DOHH2 (cell line): ENCODE measurements at regions not wholly inside any gene's neighbourhood (a gene's known extent, or its start where the extent isn't known, plus 50 kb on each side); places are given as distances from the start of the nearest gene placed in this dataset.

Source experiments
- H3F3A ChIP-seq: fragments of 200-600 bp; sonication (generic), shearing (Covaris generic); 2 replicates; pipeline ENCODE4 v1.6.0; 2016; ENCODE audit warnings: antibody characterized with exemption, mild to moderate bottlenecking; ENCODE audit not compliant: control insufficient read depth, insufficient read depth
- H3K27ac ChIP-seq: fragments of 200-600 bp; sonication (generic); 2 replicates; pipeline ENCODE4 v1.5.1; 2014; ENCODE audit warnings: low read depth, mild to moderate bottlenecking, low read length, moderate library complexity
- H3K27me3 ChIP-seq: fragments of 200-600 bp; sonication (generic); 2 replicates; pipeline ENCODE4 v1.6.1; 2014; ENCODE audit warnings: mild to moderate bottlenecking, low read length, mixed read lengths; ENCODE audit not compliant: control insufficient read depth
- H3K36me3 ChIP-seq: fragments of 200-600 bp; sonication (generic); 2 replicates; pipeline ENCODE4 v1.6.1; 2014; ENCODE audit warnings: mild to moderate bottlenecking, low read length, moderate library complexity, mixed read lengths; ENCODE audit not compliant: control insufficient read depth
- H3K4me1 ChIP-seq: fragments of 200-600 bp; sonication (generic); 2 replicates; pipeline ENCODE4 v1.6.1; 2014; ENCODE audit warnings: mild to moderate bottlenecking, low read length, mixed read lengths; ENCODE audit not compliant: control insufficient read depth
- H3K4me2 ChIP-seq: fragments of 200-600 bp; sonication (generic); 2 replicates; pipeline ENCODE4 v1.6.0; 2014; ENCODE audit warnings: mild to moderate bottlenecking, low read length, moderate library complexity
- H3K4me3 ChIP-seq: fragments of 200-600 bp; sonication (generic); 2 replicates; pipeline ENCODE4 v1.5.1; 2014; ENCODE audit warnings: mild to moderate bottlenecking, low read length, mixed read lengths
- H3K79me2 ChIP-seq: fragments of 200-600 bp; sonication (generic); 2 replicates; pipeline ENCODE4 v1.6.1; 2014; ENCODE audit warnings: mild to moderate bottlenecking, low read length, mixed read lengths; ENCODE audit not compliant: control insufficient read depth
- H3K9me2 ChIP-seq: fragments of 200-600 bp; sonication (generic); replicated peaks from 2 replicates; pipeline ENCODE4 v1.6.1; 2014; ENCODE audit warnings: mild to moderate bottlenecking, low read length, mixed read lengths; ENCODE audit not compliant: control insufficient read depth
- H3K9me3 ChIP-seq: fragments of 200-600 bp; sonication (generic); 2 replicates; pipeline ENCODE4 v1.6.1; 2014; ENCODE audit warnings: antibody characterized with exemption, low read length, mixed read lengths; ENCODE audit not compliant: control insufficient read depth, insufficient read depth
- H4K20me1 ChIP-seq: fragments of 200-600 bp; sonication (generic); 2 replicates; pipeline ENCODE4 v1.6.0; 2014; ENCODE audit warnings: low read depth, mild to moderate bottlenecking, antibody characterized with exemption, low read length, moderate library complexity; ENCODE audit not compliant: control insufficient read depth, insufficient read depth
- CTCF ChIP-seq: fragments of 200-600 bp; sonication (generic); IDR thresholded peaks from one replicate; pipeline ENCODE4 v1.5.1; 2014; ENCODE audit warnings: antibody characterized with exemption, mild to moderate bottlenecking, low read depth, low read length; ENCODE audit not compliant: poor library complexity, severe bottlenecking
- EZH2phosphoT487 ChIP-seq: fragments of 200-600 bp; sonication (generic); IDR thresholded peaks from 2 replicates; pipeline ENCODE4 v1.6.1; 2017; ENCODE audit warnings: borderline replicate concordance, mild to moderate bottlenecking, antibody characterized with exemption, low read length, moderate library complexity, mixed read lengths

DNA sequence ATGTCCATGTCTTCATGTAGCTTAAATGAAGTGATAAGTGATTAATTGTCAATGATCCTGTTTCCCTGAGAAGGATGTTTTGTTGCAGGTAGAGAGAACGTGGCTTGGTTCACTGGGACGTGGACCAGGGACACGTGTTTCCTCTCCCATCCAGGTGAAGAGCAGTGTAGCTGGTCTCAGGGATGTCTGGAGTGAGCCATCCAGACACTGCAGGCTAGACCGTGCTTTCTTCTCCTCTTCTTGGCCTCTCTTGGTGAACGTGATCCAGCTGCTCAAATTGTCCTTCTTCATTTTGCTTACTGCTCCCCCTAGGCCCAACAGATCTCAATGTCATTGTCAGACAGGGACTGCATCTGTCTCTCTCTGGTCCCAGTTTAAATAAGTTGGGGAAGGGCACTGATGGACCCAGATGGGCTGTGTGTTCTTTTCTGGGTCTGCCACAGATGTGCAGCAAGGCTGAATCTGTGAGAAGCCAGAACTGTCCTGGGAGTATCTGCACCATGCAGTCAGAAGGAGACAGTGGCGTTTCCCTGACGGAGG, 263.8 kb downstream of the CYRIA start:
- Histone ChIP-seq H3K27me3 (peaks cover 2% of the 10 kb centered on the region; the same call in 1 of the 2 replicates), H3K4me3 (no peak overlapping the region), H3F3A (no peaks in the 10 kb centered on the region), H3K36me3 (no peaks in the 10 kb centered on the region), H3K79me2 (no peaks in the 10 kb centered on the region), H3K9me2 (no peaks in the 10 kb centered on the region), H3K4me1 (no peaks in the 10 kb centered on the region), H4K20me1 (no peaks in the 10 kb centered on the region), H3K9me3 (no peaks in the 10 kb centered on the region), H3K4me2 (no peak overlapping the region), H3K27ac (no peak overlapping the region)
- TF ChIP-seq CTCF = no peak
- no peak for TF ChIP-seq EZH2phosphoT487

GRCh38 chr2:16400127-16400623, 265.5 kb downstream of the CYRIA start:
- H3K27ac ChIP-seq = no peak overlapping the region
- no peak overlapping the region for H3K4me3 ChIP-seq
- no peaks in the 10 kb centered on the region for H3F3A ChIP-seq
- H3K9me3 ChIP-seq = no peaks in the 10 kb centered on the region
- H3K27me3 ChIP-seq = peaks cover 2% of the 10 kb centered on the region; the same call in 1 of the 2 replicates
- H4K20me1 ChIP-seq = no peaks in the 10 kb centered on the region
- H3K4me1 ChIP-seq = no peaks in the 10 kb centered on the region
- TF ChIP-seq EZH2phosphoT487 = no peak
- TF ChIP-seq CTCF = no peak
- no peak overlapping the region for H3K4me2 ChIP-seq
- H3K9me2 ChIP-seq = no peaks in the 10 kb centered on the region
- H3K79me2 ChIP-seq = no peaks in the 10 kb centered on the region
- H3K36me3 ChIP-seq = no peaks in the 10 kb centered on the region

DNA sequence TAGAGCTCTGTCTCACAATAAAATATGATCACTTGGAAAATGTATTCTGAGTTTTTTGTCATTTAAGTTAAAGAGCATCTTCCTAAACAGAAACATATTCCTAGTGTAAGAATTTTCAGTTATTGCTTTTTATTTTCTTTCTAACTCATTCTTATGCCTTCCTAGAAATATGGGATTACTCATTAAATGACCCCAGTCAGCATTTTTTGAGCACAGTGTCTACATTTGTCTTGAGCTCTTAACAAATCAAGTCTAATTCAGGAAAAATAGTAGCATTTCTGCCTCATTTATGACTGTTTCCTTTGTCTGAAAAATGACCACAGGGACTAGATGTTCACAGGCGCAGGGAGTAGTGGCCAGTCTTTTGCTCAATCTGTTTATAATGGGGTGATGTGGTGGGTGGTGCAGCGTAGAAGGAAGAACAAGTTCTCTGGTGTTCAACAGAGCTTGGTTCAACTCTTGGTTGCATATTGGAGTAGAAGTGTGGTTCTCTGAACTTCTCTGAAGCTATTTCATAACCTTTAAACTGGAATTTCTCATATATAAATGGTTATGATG, 267.1 kb downstream of the CYRIA start:
- Histone ChIP-seq H3F3A (no peaks in the 10 kb centered on the region), H3K9me2 (no peaks in the 10 kb centered on the region), H3K9me3 (no peaks in the 10 kb centered on the region), H3K4me2 (no peak overlapping the region), H3K79me2 (no peaks in the 10 kb centered on the region), H3K27me3 (no peaks in the 10 kb centered on the region), H3K4me1 (no peaks in the 10 kb centered on the region), H3K36me3 (no peaks in the 10 kb centered on the region), H4K20me1 (no peaks in the 10 kb centered on the region), H3K4me3 (no peak overlapping the region), H3K27ac (no peak overlapping the region)
- TF ChIP-seq EZH2phosphoT487 (no peak), CTCF (no peak)
